ENCODE measurements at regions not wholly inside any gene's neighbourhood (a gene's known extent, or its start where the extent isn't known, plus 50 kb on each side); places are given as distances from the start of the nearest gene placed in this dataset.
"Not testable (repeated sequence)": the region's sequence is repeated elsewhere in the genome, so short reads cannot be mapped to it uniquely, and the experiment has no call there.

- Histone ChIP-seq H4K20me1 (ENCODE audit: control insufficient read depth, insufficient read depth, low read depth, low read length) (no peaks in the 10 kb centered on the region), H3K4me1 (ENCODE audit: control insufficient read depth, low read length) (peaks cover 4% of the 10 kb centered on the region; the same call in 1 of the 2 replicates), H3K79me2 (ENCODE audit: control insufficient read depth, low read length) (no peaks in the 10 kb centered on the region), H3F3A (ENCODE audit: control insufficient read depth, insufficient read depth) (no peaks in the 10 kb centered on the region), H3K9me3 (ENCODE audit: control insufficient read depth, insufficient read depth, low read length) (no peaks in the 10 kb centered on the region), H3K4me2 (ENCODE audit: low read length) (no peak overlapping the region), H3K27me3 (ENCODE audit: control insufficient read depth, low read length) (no peaks in the 10 kb centered on the region), H3K36me3 (ENCODE audit: control insufficient read depth, low read length) (no peaks in the 10 kb centered on the region), H3K4me3 (ENCODE audit: low read length) (no peak overlapping the region), H3K9me2 (replicated peaks; ENCODE audit: control insufficient read depth, low read length) (no peaks in the 10 kb centered on the region), H3K27ac (ENCODE audit: low read depth, low read length) (no peak overlapping the region)
- no peak for TF ChIP-seq EZH2phosphoT487 (IDR thresholded peaks at IDR 0.05; ENCODE audit: borderline replicate concordance, low read length)
- TF ChIP-seq CTCF (IDR thresholded peaks at IDR 0.05; ENCODE audit: low read depth, low read length, poor library complexity, severe bottlenecking), result no peak
Measured at GRCh38 chr15:20657084-20657483, 115.5 kb upstream of the GOLGA6L6 start.

GRCh38 chr15:20652914-20653313 lies 111.3 kb upstream of the GOLGA6L6 start:
- Histone ChIP-seq H3K27me3 (ENCODE audit: control insufficient read depth, low read length) (no peaks in the 10 kb centered on the region), H3F3A (ENCODE audit: control insufficient read depth, insufficient read depth) (no peaks in the 10 kb centered on the region; the same call in 1 of the 2 replicates), H3K9me2 (replicated peaks; ENCODE audit: control insufficient read depth, low read length) (no peaks in the 10 kb centered on the region), H3K36me3 (ENCODE audit: control insufficient read depth, low read length) (no peaks in the 10 kb centered on the region), H4K20me1 (ENCODE audit: control insufficient read depth, insufficient read depth, low read depth, low read length) (no peaks in the 10 kb centered on the region), H3K4me1 (ENCODE audit: control insufficient read depth, low read length) (peaks cover 9% of the 10 kb centered on the region), H3K4me2 (ENCODE audit: low read length) (no peak overlapping the region), H3K4me3 (ENCODE audit: low read length) (no peak overlapping the region), H3K79me2 (ENCODE audit: control insufficient read depth, low read length) (no peaks in the 10 kb centered on the region), H3K9me3 (ENCODE audit: control insufficient read depth, insufficient read depth, low read length) (no peaks in the 10 kb centered on the region), H3K27ac (ENCODE audit: low read depth, low read length) (no peak overlapping the region)
- TF ChIP-seq EZH2phosphoT487 (IDR thresholded peaks at IDR 0.05; ENCODE audit: borderline replicate concordance, low read length), result no peak
- no peak for TF ChIP-seq CTCF (IDR thresholded peaks at IDR 0.05; ENCODE audit: low read depth, low read length, poor library complexity, severe bottlenecking)

- not testable (repeated sequence) for H3K36me3 ChIP-seq (ENCODE audit: control insufficient read depth, low read length); H3K9me2 ChIP-seq (replicated peaks; ENCODE audit: control insufficient read depth, low read length); H4K20me1 ChIP-seq (ENCODE audit: control insufficient read depth, insufficient read depth, low read depth, low read length); H3K79me2 ChIP-seq (ENCODE audit: control insufficient read depth, low read length); H3F3A ChIP-seq (ENCODE audit: control insufficient read depth, insufficient read depth); H3K27ac ChIP-seq (ENCODE audit: low read depth, low read length); H3K27me3 ChIP-seq (ENCODE audit: control insufficient read depth, low read length); H3K9me3 ChIP-seq (ENCODE audit: control insufficient read depth, insufficient read depth, low read length); H3K4me3 ChIP-seq (ENCODE audit: low read length); H3K4me1 ChIP-seq (ENCODE audit: control insufficient read depth, low read length); H3K4me2 ChIP-seq (ENCODE audit: low read length)
Measured at GRCh38 chr15:20648402-20648975, 106.9 kb upstream of the GOLGA6L6 start.

GRCh38 chr15:20646529-20647142 lies 105.0 kb upstream of the GOLGA6L6 start:
- no peaks in the 10 kb centered on the region for H3K9me3 ChIP-seq (ENCODE audit: control insufficient read depth, insufficient read depth, low read length)
- no peaks in the 10 kb centered on the region for H4K20me1 ChIP-seq (ENCODE audit: control insufficient read depth, insufficient read depth, low read depth, low read length)
- H3F3A ChIP-seq (ENCODE audit: control insufficient read depth, insufficient read depth), result no peaks in the 10 kb centered on the region; the same call in 1 of the 2 replicates
- H3K36me3 ChIP-seq (ENCODE audit: control insufficient read depth, low read length), result no peaks in the 10 kb centered on the region
- no peak overlapping the region for H3K4me2 ChIP-seq (ENCODE audit: low read length)
- H3K79me2 ChIP-seq (ENCODE audit: control insufficient read depth, low read length), result no peaks in the 10 kb centered on the region
- H3K4me1 ChIP-seq (ENCODE audit: control insufficient read depth, low read length), result peaks cover 5% of the 10 kb centered on the region
- no peak for TF ChIP-seq EZH2phosphoT487 (IDR thresholded peaks at IDR 0.05; ENCODE audit: borderline replicate concordance, low read length)
- TF ChIP-seq CTCF (IDR thresholded peaks at IDR 0.05; ENCODE audit: low read depth, low read length, poor library complexity, severe bottlenecking), result no peak
- H3K9me2 ChIP-seq (replicated peaks; ENCODE audit: control insufficient read depth, low read length), result no peaks in the 10 kb centered on the region
- peaks cover 9% of the 10 kb centered on the region; the same call in 1 of the 2 replicates for H3K27me3 ChIP-seq (ENCODE audit: control insufficient read depth, low read length)
- H3K27ac ChIP-seq (ENCODE audit: low read depth, low read length), result no peak overlapping the region
- H3K4me3 ChIP-seq (ENCODE audit: low read length), result no peak overlapping the region
